Keratinocyte (primary cell): ENCODE measurements at regions not wholly inside any gene's neighbourhood (a gene's known extent, or its start where the extent isn't known, plus 50 kb on each side); places are given as distances from the start of the nearest gene placed in this dataset.

ENCODE experiments used
- DNase-seq: peaks from one replicate; pipeline ENCODE4 v3.0.0-alpha.2; 2011; ENCODE audit warnings: low read depth, missing footprints, low spot score
- FAIRE-seq: peaks from 2 replicates; lab custom pipeline; 2011; peaks lifted over from hg19 to GRCh38; lab: Jason Lieb, UNC
- H2AFZ ChIP-seq: 2 replicates; pipeline ENCODE4 v1.6.0; 2012; ENCODE audit warnings: low read length, control low read depth, inconsistent platforms; ENCODE audit not compliant: control insufficient read depth
- H3K27ac ChIP-seq: 2 replicates; pipeline ENCODE4 v1.5.1; 2011; ENCODE audit warnings: low read length; ENCODE audit not compliant: control insufficient read depth, insufficient read depth
- H3K27me3 ChIP-seq: 3 replicates; pipeline ENCODE4 v1.6.0; 2011; ENCODE audit warnings: low read length; ENCODE audit not compliant: control insufficient read depth, insufficient read depth; ENCODE audit errors: extremely low read depth
- H3K36me3 ChIP-seq, 2 experiments: 2 replicates in 1 of 2; 3 replicates in 1 of 2; pipeline ENCODE4 v1.5.1; 2011; ENCODE audit warnings: low read length in 2 of 2, mild to moderate bottlenecking in 1 of 2; ENCODE audit not compliant: control insufficient read depth in 2 of 2, insufficient read depth in 2 of 2; ENCODE audit errors: extremely low read depth in 1 of 2
- H3K4me1 ChIP-seq: 3 replicates; pipeline ENCODE4 v1.5.1; 2011; ENCODE audit warnings: low read length; ENCODE audit not compliant: control insufficient read depth, insufficient read depth; ENCODE audit errors: extremely low read depth
- H3K4me2 ChIP-seq: 3 replicates; pipeline ENCODE4 v1.6.0; 2011; ENCODE audit warnings: low read depth, low read length; ENCODE audit not compliant: control insufficient read depth, insufficient read depth; ENCODE audit errors: extremely low read depth
- H3K4me3 ChIP-seq, 3 experiments: fragments of 200-600 bp in 1 of 3; sonication (generic) in 1 of 3; 2 replicates in 2 of 3; 3 replicates in 1 of 3; pipeline ENCODE4 v1.5.1; 2011 to 2016; ENCODE audit warnings: low read length in 3 of 3, mild to moderate bottlenecking in 3 of 3, control low read depth in 2 of 3, inconsistent platforms in 1 of 3, low read depth in 1 of 3, mixed read lengths in 1 of 3, mixed run types in 1 of 3, moderate library complexity in 1 of 3; ENCODE audit not compliant: control insufficient read depth in 2 of 3, insufficient read depth in 2 of 3; ENCODE audit errors: extremely low read depth in 1 of 3
- H3K79me2 ChIP-seq: 2 replicates; pipeline ENCODE4 v1.6.0; 2012; ENCODE audit warnings: low read length; ENCODE audit not compliant: control insufficient read depth, insufficient read depth
- H3K9ac ChIP-seq: 3 replicates; pipeline ENCODE4 v1.6.0; 2011; ENCODE audit warnings: low read length; ENCODE audit not compliant: control insufficient read depth, insufficient read depth; ENCODE audit errors: extremely low read depth
- H3K9me1 ChIP-seq: 3 replicates; pipeline ENCODE4 v1.6.0; 2011; ENCODE audit warnings: low read length; ENCODE audit not compliant: control insufficient read depth, insufficient read depth; ENCODE audit errors: extremely low read depth
- H3K9me3 ChIP-seq: 2 replicates; pipeline ENCODE4 v1.5.1; 2012; ENCODE audit warnings: low read depth, low read length; ENCODE audit not compliant: control insufficient read depth
- H4K20me1 ChIP-seq: 3 replicates; pipeline ENCODE4 v1.6.0; 2011; ENCODE audit warnings: low read length; ENCODE audit not compliant: control insufficient read depth, insufficient read depth; ENCODE audit errors: extremely low read depth
- CTCF ChIP-seq, 3 experiments: IDR thresholded peaks in 1 of 3; conservative IDR thresholded peaks in 1 of 3; optimal IDR thresholded peaks in 1 of 3; 2 replicates in 2 of 3; 3 replicates in 1 of 3; pipeline versions ENCODE3 to v1.5.1; 2011; ENCODE audit warnings: low read length in 3 of 3, mild to moderate bottlenecking in 3 of 3, moderate library complexity in 2 of 3, control low read depth in 1 of 3, inconsistent platforms in 1 of 3; ENCODE audit not compliant: insufficient read depth in 2 of 3; ENCODE audit errors: extremely low read depth in 1 of 3
- EZH2 ChIP-seq: IDR thresholded peaks from one replicate; pipeline ENCODE4 v1.6.1; 2012; ENCODE audit warnings: inconsistent platforms, mild to moderate bottlenecking, low read length, moderate library complexity
- dilution Hi-C: fragments of 300-500 bp; cut with MboI; formaldehyde crosslinking; loops from one replicate; pipeline ENCODE4 v1.7.0; 2020; ENCODE audit warnings: low sequenced_read_pairs; ENCODE audit not compliant: extremely low pct_ligation_motif_present

- Histone ChIP-seq H3K4me3 (no peak overlapping the region), H3K4me2 (no peak overlapping the region), H3K9me1 (no peaks in the 10 kb centered on the region), H3K36me3 (no peaks in the 10 kb centered on the region), H3K4me1 (no peaks in the 10 kb centered on the region), H2AFZ (no peak overlapping the region), H3K9me3 (peaks cover 3% of the 10 kb centered on the region), H3K27ac (no peak overlapping the region), H3K27me3 (no peaks in the 10 kb centered on the region), H3K79me2 (no peaks in the 10 kb centered on the region), H3K9ac (no peak overlapping the region), H4K20me1 (no peaks in the 10 kb centered on the region)
- TF ChIP-seq CTCF (optimal IDR thresholded peaks at IDR 0.05 in 1 of 3, IDR thresholded peaks at IDR 0.05 in 1 of 3, conservative IDR thresholded peaks at IDR 0.05 in 1 of 3; ENCODE audit: extremely low read depth in 1 of 3, insufficient read depth in 2 of 3, low read length in 3 of 3), result no peak
- no peak for TF ChIP-seq EZH2
- dilution Hi-C loops, result no loop called here
- no peak for FAIRE-seq
- no peak for DNase-seq
These were observed 388.3 kb upstream of the MAGEC2 start for GRCh38 chrX:142593361-142593862.

- no peak for TF ChIP-seq EZH2
- H2AFZ ChIP-seq, result no peak overlapping the region
- peaks cover 2% of the 10 kb centered on the region for H3K9me3 ChIP-seq
- H3K4me2 ChIP-seq, result no peak overlapping the region
- no peak overlapping the region for H3K9ac ChIP-seq
- no peaks in the 10 kb centered on the region for H3K27me3 ChIP-seq
- no peaks in the 10 kb centered on the region for H3K4me1 ChIP-seq
- no peaks in the 10 kb centered on the region for H3K9me1 ChIP-seq
- H3K27ac ChIP-seq, result no peak overlapping the region
- dilution Hi-C loops, result no loop called here
- no peaks in the 10 kb centered on the region for H3K36me3 ChIP-seq
- no peak for DNase-seq
- no peak overlapping the region for H3K4me3 ChIP-seq
- no peaks in the 10 kb centered on the region for H4K20me1 ChIP-seq
- FAIRE-seq, result no peak
- H3K79me2 ChIP-seq, result no peaks in the 10 kb centered on the region
These were observed 371.5 kb upstream of the MAGEC2 start for GRCh38 chrX:142576615-142577014.

- dilution Hi-C loops, result no loop called here
- H3K4me2 ChIP-seq, result no peak overlapping the region
- H3K9ac ChIP-seq, result no peak overlapping the region
- TF ChIP-seq EZH2 (no peak), CTCF (optimal IDR thresholded peaks at IDR 0.05 in 1 of 3, IDR thresholded peaks at IDR 0.05 in 1 of 3, conservative IDR thresholded peaks at IDR 0.05 in 1 of 3; ENCODE audit: extremely low read depth in 1 of 3, insufficient read depth in 2 of 3, low read length in 3 of 3) (no peak)
- H3K79me2 ChIP-seq, result no peaks in the 10 kb centered on the region
- H3K9me3 ChIP-seq, result no peaks in the 10 kb centered on the region
- H3K27ac ChIP-seq, result no peak overlapping the region
- H3K27me3 ChIP-seq, result no peaks in the 10 kb centered on the region
- no peak overlapping the region for H3K4me3 ChIP-seq
- no peaks in the 10 kb centered on the region for H3K36me3 ChIP-seq
- no peak for FAIRE-seq
- H2AFZ ChIP-seq, result no peak overlapping the region
- no peaks in the 10 kb centered on the region for H3K4me1 ChIP-seq
- no peaks in the 10 kb centered on the region for H4K20me1 ChIP-seq
- H3K9me1 ChIP-seq, result no peaks in the 10 kb centered on the region
- DNase-seq, result no peak
These were observed 344.8 kb upstream of the MAGEC2 start for GRCh38 chrX:142549923-142550322.
